Stomach smooth muscle (tissue), 2 donors: ENCODE measurements at regions not wholly inside any gene's neighbourhood (a gene's known extent, or its start where the extent isn't known, plus 50 kb on each side); places are given as distances from the start of the nearest gene placed in this dataset.

ENCODE experiments used
- H3K27ac ChIP-seq: one replicate; pipeline ENCODE4 v1.7.0; 2013; ENCODE audit warnings: mild to moderate bottlenecking, low read length, inconsistent platforms
- H3K27me3 ChIP-seq, 2 donors: one replicate each; pipeline ENCODE4 v1.7.0; 2013; ENCODE audit warnings: low read length in 2 of 2; ENCODE audit not compliant: insufficient read depth in 2 of 2, control insufficient read depth in 1 of 2
- H3K36me3 ChIP-seq, 2 donors: one replicate each; pipeline ENCODE4 v1.7.0; 2013; ENCODE audit warnings: low read length in 2 of 2; ENCODE audit not compliant: control insufficient read depth in 2 of 2, insufficient read depth in 2 of 2
- H3K4me1 ChIP-seq: one replicate; pipeline ENCODE4 v1.7.0; 2013; ENCODE audit warnings: low read length; ENCODE audit not compliant: control insufficient read depth, insufficient read depth
- H3K4me3 ChIP-seq, 2 donors: one replicate each; pipeline ENCODE4 v1.7.0; 2013; ENCODE audit warnings: low read length in 2 of 2
- H3K9ac ChIP-seq, 2 donors: one replicate each; pipeline ENCODE4 v1.7.0; 2013; ENCODE audit warnings: low read length in 2 of 2, mild to moderate bottlenecking in 1 of 2
- H3K9me3 ChIP-seq, 2 donors: one replicate each; pipeline ENCODE4 v1.7.0; 2013; ENCODE audit warnings: low read length in 2 of 2; ENCODE audit not compliant: control insufficient read depth in 2 of 2
- donor health status: healthy.
- donor health status: Pancreatic carcinoma.

DNA sequence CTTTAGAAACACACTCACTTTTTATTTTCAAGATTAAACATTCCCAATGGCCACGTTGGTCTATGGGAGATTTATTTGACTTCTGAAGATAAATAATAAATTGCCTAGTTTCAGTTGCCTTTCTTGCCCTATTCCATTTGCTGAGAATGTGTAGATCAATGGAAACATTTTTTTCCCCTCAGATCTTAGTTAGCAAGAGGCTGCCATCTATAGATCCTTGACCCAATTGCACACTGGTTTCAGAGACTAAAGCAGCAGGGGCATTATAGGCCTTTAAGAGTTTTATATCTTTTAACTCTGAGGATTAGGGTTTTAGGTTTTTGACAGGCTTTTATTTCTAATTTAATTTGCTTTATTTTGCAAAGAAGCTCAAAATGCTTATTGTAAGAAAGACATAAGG is 163.2 kb upstream of the GPR26 start:
- H3K27me3 ChIP-seq = peaks cover 0 to 2% of the 10 kb centered on the region in 2 donors
- H3K27ac ChIP-seq = no peak overlapping the region
- no peaks in the 10 kb centered on the region for H3K36me3 ChIP-seq
- no peaks in the 10 kb centered on the region for H3K4me1 ChIP-seq
- no peak overlapping the region for H3K4me3 ChIP-seq
- H3K9ac ChIP-seq = no peak overlapping the region
- no peaks in the 10 kb centered on the region for H3K9me3 ChIP-seq

- Histone ChIP-seq H3K27ac (no peak overlapping the region), H3K4me1 (no peaks in the 10 kb centered on the region), H3K4me3 (no peak overlapping the region), H3K9me3 (no peaks in the 10 kb centered on the region), H3K36me3 (no peaks in the 10 kb centered on the region), H3K27me3 (peaks cover 0 to 2% of the 10 kb centered on the region in 2 donors), H3K9ac (no peak overlapping the region)
Observed at GRCh38 chr10:123506455-123506854, 159.7 kb upstream of the GPR26 start.

GRCh38 chr10:123507298-123507697 is 158.9 kb upstream of the GPR26 start:
- H3K36me3 ChIP-seq = no peaks in the 10 kb centered on the region
- H3K9ac ChIP-seq = no peak overlapping the region
- no peaks in the 10 kb centered on the region for H3K9me3 ChIP-seq
- H3K4me3 ChIP-seq = no peak overlapping the region
- peaks cover 0 to 2% of the 10 kb centered on the region in 2 donors for H3K27me3 ChIP-seq
- H3K27ac ChIP-seq = no peak overlapping the region
- no peaks in the 10 kb centered on the region for H3K4me1 ChIP-seq

- H3K27me3 ChIP-seq = peaks cover 0 to 2% of the 10 kb centered on the region in 2 donors
- H3K27ac ChIP-seq = no peak overlapping the region
- no peaks in the 10 kb centered on the region for H3K4me1 ChIP-seq
- no peaks in the 10 kb centered on the region for H3K36me3 ChIP-seq
- H3K9ac ChIP-seq = no peak overlapping the region
- H3K9me3 ChIP-seq = no peaks in the 10 kb centered on the region
- H3K4me3 ChIP-seq = no peak overlapping the region
Observed at GRCh38 chr10:123509338-123509737, 156.8 kb upstream of the GPR26 start.

GRCh38 chr10:123512901-123513775 is 153.0 kb upstream of the GPR26 start:
- no peak overlapping the region for H3K4me3 ChIP-seq
- no peak overlapping the region for H3K9ac ChIP-seq
- H3K9me3 ChIP-seq = no peaks in the 10 kb centered on the region
- H3K27ac ChIP-seq = no peak overlapping the region
- H3K36me3 ChIP-seq = no peaks in the 10 kb centered on the region
- no peaks in the 10 kb centered on the region for H3K27me3 ChIP-seq
- H3K4me1 ChIP-seq = no peaks in the 10 kb centered on the region

DNA sequence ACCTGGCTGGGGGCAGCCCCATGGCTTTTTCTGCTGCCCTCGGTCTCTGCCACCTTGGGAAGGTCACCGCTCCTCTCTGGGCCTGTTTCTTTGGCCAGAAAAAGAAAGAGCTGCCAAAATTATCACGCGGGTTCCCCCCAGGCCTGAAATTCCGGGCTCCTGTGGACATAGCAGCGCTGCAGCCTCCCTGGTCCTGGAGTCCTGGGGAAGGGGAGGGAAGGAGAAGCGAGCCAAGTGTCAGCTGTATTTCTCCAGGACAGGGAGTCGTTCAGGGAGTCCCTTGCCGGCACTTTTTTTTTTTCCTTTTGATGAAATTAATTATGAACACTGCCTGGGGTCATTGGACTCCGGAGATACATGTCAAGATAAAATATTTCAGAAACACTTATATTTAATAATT is 152.3 kb upstream of the GPR26 start:
- no peak overlapping the region for H3K4me3 ChIP-seq
- no peaks in the 10 kb centered on the region for H3K9me3 ChIP-seq
- no peaks in the 10 kb centered on the region for H3K36me3 ChIP-seq
- no peak overlapping the region for H3K27ac ChIP-seq
- H3K9ac ChIP-seq = no peak overlapping the region
- H3K4me1 ChIP-seq = no peaks in the 10 kb centered on the region
- H3K27me3 ChIP-seq = no peaks in the 10 kb centered on the region

- H3K36me3 ChIP-seq = no peaks in the 10 kb centered on the region
Observed at GRCh38 chr10:123514996-123515395, 151.2 kb upstream of the GPR26 start.

GRCh38 chr10:123515661-123516060 is 150.5 kb upstream of the GPR26 start:
- Histone ChIP-seq H3K9me3 (no peaks in the 10 kb centered on the region), H3K4me3 (no peak overlapping the region), H3K4me1 (no peaks in the 10 kb centered on the region), H3K36me3 (no peaks in the 10 kb centered on the region), H3K27ac (no peak overlapping the region), H3K27me3 (no peaks in the 10 kb centered on the region), H3K9ac (no peak overlapping the region)

More at GRCh38 chr10:123514996-123515395, 151.2 kb upstream of the GPR26 start:
- H3K27me3 ChIP-seq = no peaks in the 10 kb centered on the region
- H3K4me3 ChIP-seq = no peak overlapping the region
- no peak overlapping the region for H3K9ac ChIP-seq
- H3K27ac ChIP-seq = no peak overlapping the region
- no peaks in the 10 kb centered on the region for H3K9me3 ChIP-seq
- no peaks in the 10 kb centered on the region for H3K4me1 ChIP-seq

GRCh38 chr10:123516291-123516690 is 149.9 kb upstream of the GPR26 start:
- H3K4me1 ChIP-seq = no peaks in the 10 kb centered on the region
- H3K36me3 ChIP-seq = no peaks in the 10 kb centered on the region
- no peak overlapping the region for H3K9ac ChIP-seq
- no peaks in the 10 kb centered on the region for H3K9me3 ChIP-seq
- H3K27me3 ChIP-seq = peaks cover 2% of the 10 kb centered on the region in 2 donors
- no peak overlapping the region for H3K4me3 ChIP-seq
- H3K27ac ChIP-seq = no peak overlapping the region

DNA sequence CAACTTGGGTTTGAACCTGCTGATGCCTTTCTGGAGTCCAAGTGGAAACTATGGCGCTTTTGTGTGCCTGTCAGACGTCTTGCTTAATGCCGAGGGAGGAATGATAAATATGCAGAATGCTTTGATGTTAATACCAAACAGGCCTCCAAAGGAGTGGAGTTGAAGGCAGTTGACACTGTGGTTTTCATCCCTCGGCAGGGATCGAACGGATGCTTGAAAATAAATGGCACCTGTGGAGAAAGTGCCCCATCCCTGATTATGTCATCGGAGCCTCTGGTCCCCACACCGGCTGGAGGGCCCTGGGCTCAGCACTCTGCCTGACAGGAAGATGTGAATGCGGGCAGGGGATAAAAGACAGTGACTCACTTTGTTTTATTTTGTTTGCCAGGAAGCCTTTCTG is 148.7 kb upstream of the GPR26 start:
- no peaks in the 10 kb centered on the region for H3K36me3 ChIP-seq
- H3K4me1 ChIP-seq = no peaks in the 10 kb centered on the region

GRCh38 chr10:123517901-123518300 is 148.3 kb upstream of the GPR26 start:
- no peak overlapping the region for H3K9ac ChIP-seq
- H3K4me3 ChIP-seq = no peak overlapping the region
- no peaks in the 10 kb centered on the region for H3K36me3 ChIP-seq
- no peaks in the 10 kb centered on the region for H3K9me3 ChIP-seq
- peaks cover 2 to 4% of the 10 kb centered on the region in 2 donors for H3K27me3 ChIP-seq
- no peaks in the 10 kb centered on the region for H3K4me1 ChIP-seq
- no peak overlapping the region for H3K27ac ChIP-seq

More for the DNA sequence above, 148.7 kb upstream of the GPR26 start:
- no peak overlapping the region for H3K9ac ChIP-seq
- H3K27ac ChIP-seq = no peak overlapping the region
- no peaks in the 10 kb centered on the region for H3K9me3 ChIP-seq
- H3K27me3 ChIP-seq = peaks cover 2% of the 10 kb centered on the region in 2 donors
- H3K4me3 ChIP-seq = no peak overlapping the region
